ENCODE measurements at regions not wholly inside any gene's neighbourhood (a gene's known extent, or its start where the extent isn't known, plus 50 kb on each side); places are given as distances from the start of the nearest gene placed in this dataset.

DNA sequence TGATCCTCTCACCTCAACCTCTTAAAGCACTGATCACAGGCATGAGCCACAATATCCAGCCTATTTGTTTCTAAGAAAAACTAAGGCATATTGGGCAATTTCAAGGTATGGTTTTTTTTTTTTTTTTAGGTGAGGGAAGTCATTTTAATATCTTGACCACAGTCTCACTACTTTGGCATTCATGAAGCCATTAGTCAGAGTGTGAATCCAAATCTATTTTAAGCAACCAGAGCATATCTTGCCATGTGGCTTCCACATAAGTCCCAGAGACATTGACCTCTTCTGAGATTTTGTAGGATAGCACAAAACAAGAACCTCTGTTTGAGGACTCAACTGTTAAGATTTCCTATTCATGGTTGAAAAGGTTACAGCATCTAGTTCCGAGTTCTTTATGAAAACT is 130.3 kb upstream of the RBM19 start:
- ATAC-seq (peak in 1 of 4 donors; percentile 56), DNase-seq (no peak)
- Histone ChIP-seq H3K27ac (no peak overlapping the region), H3K27me3 (no peaks in the 10 kb centered on the region), H3K4me1 (no peaks in the 10 kb centered on the region), H3K4me3 (no peak overlapping the region), H3K36me3 (no peaks in the 10 kb centered on the region), H3K9me3 (no peaks in the 10 kb centered on the region)
- TF ChIP-seq POLR2A (IDR thresholded peaks at IDR 0.05) = no peak
- TF ChIP-seq, protein P1, sequence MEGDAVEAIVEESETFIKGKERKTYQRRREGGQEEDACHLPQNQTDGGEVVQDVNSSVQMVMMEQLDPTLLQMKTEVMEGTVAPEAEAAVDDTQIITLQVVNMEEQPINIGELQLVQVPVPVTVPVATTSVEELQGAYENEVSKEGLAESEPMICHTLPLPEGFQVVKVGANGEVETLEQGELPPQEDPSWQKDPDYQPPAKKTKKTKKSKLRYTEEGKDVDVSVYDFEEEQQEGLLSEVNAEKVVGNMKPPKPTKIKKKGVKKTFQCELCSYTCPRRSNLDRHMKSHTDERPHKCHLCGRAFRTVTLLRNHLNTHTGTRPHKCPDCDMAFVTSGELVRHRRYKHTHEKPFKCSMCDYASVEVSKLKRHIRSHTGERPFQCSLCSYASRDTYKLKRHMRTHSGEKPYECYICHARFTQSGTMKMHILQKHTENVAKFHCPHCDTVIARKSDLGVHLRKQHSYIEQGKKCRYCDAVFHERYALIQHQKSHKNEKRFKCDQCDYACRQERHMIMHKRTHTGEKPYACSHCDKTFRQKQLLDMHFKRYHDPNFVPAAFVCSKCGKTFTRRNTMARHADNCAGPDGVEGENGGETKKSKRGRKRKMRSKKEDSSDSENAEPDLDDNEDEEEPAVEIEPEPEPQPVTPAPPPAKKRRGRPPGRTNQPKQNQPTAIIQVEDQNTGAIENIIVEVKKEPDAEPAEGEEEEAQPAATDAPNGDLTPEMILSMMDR (IDR thresholded peaks at IDR 0.05) = no peak
- 82 to 91% (median 85%) methylated on average over 1 of the region's 1 CpG for WGBS, 4 donors
- intact Hi-C loops (cut with DNase I) = no loop called here

DNA sequence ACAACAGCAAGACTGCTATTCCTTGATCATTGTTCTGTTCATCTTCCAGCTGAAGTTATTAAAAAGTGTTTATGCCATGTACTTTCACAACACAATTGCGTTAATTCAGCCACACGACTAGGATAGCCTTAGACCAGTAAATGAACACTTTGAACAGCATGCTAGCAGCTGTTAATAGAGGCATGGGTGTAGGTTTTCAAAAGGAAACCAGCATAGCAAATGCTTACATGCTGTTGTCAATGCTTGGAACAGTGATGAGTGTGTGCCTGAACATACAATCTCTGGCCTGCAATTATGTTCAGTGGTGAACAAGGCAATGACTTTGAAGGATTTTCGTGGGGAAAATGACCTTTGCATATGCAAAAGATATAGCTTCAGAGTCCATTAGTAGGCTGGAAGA is 127.4 kb upstream of the RBM19 start:
- Histone ChIP-seq H3K4me1 (no peaks in the 10 kb centered on the region), H3K27ac (no peak overlapping the region), H3K36me3 (no peaks in the 10 kb centered on the region), H3K4me3 (no peak overlapping the region), H3K27me3 (no peaks in the 10 kb centered on the region), H3K9me3 (no peaks in the 10 kb centered on the region)
- intact Hi-C loops (cut with DNase I) = no loop called here
- 57 to 74% (median 70%) methylated on average over 3 of the region's 3 CpGs for WGBS, 4 donors
- DNase-seq (no peak), ATAC-seq (no peak)
- TF ChIP-seq, protein P1 (IDR thresholded peaks at IDR 0.05) = no peak
- no peak for TF ChIP-seq POLR2A (IDR thresholded peaks at IDR 0.05)

DNA sequence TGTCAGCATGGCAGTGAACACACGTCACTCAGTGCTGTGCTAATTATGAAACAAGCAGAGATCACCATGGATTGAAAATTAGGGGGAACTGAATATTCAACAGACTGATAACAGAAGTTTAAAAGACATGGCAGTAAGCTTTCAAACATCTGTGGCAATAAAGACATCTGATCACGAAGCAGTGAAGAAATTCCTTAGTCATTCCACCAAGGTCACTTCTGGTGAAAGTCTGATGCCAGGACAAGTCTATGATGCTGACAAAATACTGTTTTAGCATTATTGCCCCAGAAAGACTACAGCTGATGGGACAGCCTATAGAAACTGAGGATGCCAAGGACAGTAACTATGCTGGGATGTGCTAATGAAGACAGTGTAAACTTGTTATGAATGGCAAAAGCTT is 126.9 kb upstream of the RBM19 start:
- Histone ChIP-seq H3K27ac (no peak overlapping the region), H3K4me3 (no peak overlapping the region), H3K9me3 (no peaks in the 10 kb centered on the region), H3K27me3 (no peaks in the 10 kb centered on the region), H3K4me1 (no peaks in the 10 kb centered on the region), H3K36me3 (no peaks in the 10 kb centered on the region)
- no peak for ATAC-seq
- no peak for TF ChIP-seq POLR2A (IDR thresholded peaks at IDR 0.05)
- TF ChIP-seq, protein P1 (IDR thresholded peaks at IDR 0.05) = no peak
- intact Hi-C loops (cut with DNase I) = no loop called here
- WGBS, 4 donors = 67 to 82% (median 71%) methylated on average over 2 of the region's 2 CpGs
- DNase-seq = no peak

DNA sequence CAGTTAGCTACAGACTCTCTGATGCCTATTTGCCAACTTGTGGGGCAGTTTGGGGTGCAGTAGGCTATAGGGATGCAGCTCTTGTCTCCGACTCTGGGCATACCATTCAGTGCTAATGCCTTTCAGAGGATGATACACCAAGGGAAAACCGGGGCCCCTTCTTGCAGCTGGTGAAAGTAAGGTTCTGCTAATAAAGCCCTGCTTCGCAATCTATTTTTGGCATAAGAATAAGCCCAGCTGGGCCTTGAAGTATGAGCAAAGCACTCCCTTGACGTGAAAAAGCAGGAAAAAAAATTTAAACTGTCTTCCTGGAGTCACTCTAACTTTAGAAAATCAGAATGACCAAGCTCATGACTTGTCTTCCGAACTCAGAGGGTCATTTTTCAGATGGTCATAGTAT is 124.1 kb upstream of the RBM19 start:
- Histone ChIP-seq H3K9me3 (no peaks in the 10 kb centered on the region), H3K4me1 (no peaks in the 10 kb centered on the region), H3K36me3 (no peaks in the 10 kb centered on the region), H3K27ac (no peak overlapping the region), H3K27me3 (no peaks in the 10 kb centered on the region), H3K4me3 (no peak overlapping the region)
- intact Hi-C loops (cut with DNase I) = no loop called here
- DNase-seq = no peak
- ATAC-seq = no peak
- TF ChIP-seq, protein P1 (IDR thresholded peaks at IDR 0.05) = no peak
- 63 to 72% (median 67%) methylated on average over 5 of the region's 5 CpGs for WGBS, 4 donors

All from heart left ventricle (tissue), 16 donors.